ENCODE measurements at regions not wholly inside any gene's neighbourhood (a gene's known extent, or its start where the extent isn't known, plus 50 kb on each side); places are given as distances from the start of the nearest gene placed in this dataset.

DNA sequence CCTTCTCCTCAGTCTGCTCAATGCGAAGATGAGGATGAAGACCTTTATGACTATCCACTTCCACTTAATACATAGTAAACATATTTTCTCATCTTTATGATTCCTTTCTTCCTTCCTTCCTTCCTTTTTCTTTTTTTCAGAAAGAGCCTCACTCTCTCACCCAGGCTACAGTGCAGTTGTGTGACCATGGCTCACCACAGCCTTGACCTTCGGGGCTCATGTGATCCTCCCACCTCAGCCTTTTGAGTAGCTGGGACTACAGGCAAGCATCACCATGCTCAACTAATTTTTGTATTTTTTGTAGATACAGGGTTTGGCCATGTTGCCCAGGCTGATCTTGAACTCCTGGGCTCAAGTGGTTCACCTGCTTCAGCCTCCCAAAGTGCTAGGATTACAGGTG is 52.0 kb upstream of the RAP2B start:
- no peak overlapping the region for H3K4me3 ChIP-seq (ENCODE audit: low read depth in 2 of 2, low read length in 1 of 2)
- no peaks in the 10 kb centered on the region for H3K9me3 ChIP-seq
- no peaks in the 10 kb centered on the region for H3K36me3 ChIP-seq (replicated peaks in 1 of 2; ENCODE audit: control insufficient read depth in 1 of 2, insufficient read depth in 2 of 2, low read length in 1 of 2)
- H3K9ac ChIP-seq, result no peak overlapping the region
- no peak for DNase-seq
- no peaks in the 10 kb centered on the region for H3K27me3 ChIP-seq (ENCODE audit: insufficient read depth)
- H3K79me2 ChIP-seq (ENCODE audit: insufficient read depth), result no peaks in the 10 kb centered on the region
- 81% methylated on average over 2 of the region's 2 CpGs for WGBS (ENCODE audit: low lambda C conversion rate)
- H3F3A ChIP-seq (replicated peaks; ENCODE audit: insufficient read depth), result no peaks in the 10 kb centered on the region
- POLR2A ChIA-PET, result no interaction called here
- CTCF ChIA-PET, result no interaction called here
- no peak overlapping the region for H3K4me2 ChIP-seq
- no peaks in the 10 kb centered on the region for H3K9me2 ChIP-seq
- H3K4me1 ChIP-seq (ENCODE audit: control insufficient read depth in 1 of 2, insufficient read depth in 2 of 2, low read depth in 1 of 2, low read length in 1 of 2), result no peaks in the 10 kb centered on the region
- H4K20me1 ChIP-seq (ENCODE audit: insufficient read depth), result no peaks in the 10 kb centered on the region
- TF ChIP-seq SIN3A (IDR thresholded peaks at IDR 0.05; ENCODE audit: borderline replicate concordance, low read depth, low read length) (no peak), RXRA (IDR thresholded peaks at IDR 0.05; ENCODE audit: borderline replicate concordance, low read depth) (no peak), IRF3 (IDR thresholded peaks at IDR 0.05; ENCODE audit: low read depth, low read length) (no peak), CHD2 (IDR thresholded peaks at IDR 0.05; ENCODE audit: low read length, partially characterized antibody) (no peak), USF1 (IDR thresholded peaks at IDR 0.05; ENCODE audit: borderline replicate concordance, low read depth) (no peak), ELF1 (IDR thresholded peaks at IDR 0.05) (no peak), FOSL2 (IDR thresholded peaks at IDR 0.05; ENCODE audit: borderline replicate concordance, low read depth) (no peak), JUND (IDR thresholded peaks at IDR 0.05) (no peak), RCOR1 (IDR thresholded peaks at IDR 0.05; ENCODE audit: low read length) (no peak), GATA2 (CRISPR knock-in tag; IDR thresholded peaks at IDR 0.05) (no peak)
- TF ChIP-seq, protein P1, sequence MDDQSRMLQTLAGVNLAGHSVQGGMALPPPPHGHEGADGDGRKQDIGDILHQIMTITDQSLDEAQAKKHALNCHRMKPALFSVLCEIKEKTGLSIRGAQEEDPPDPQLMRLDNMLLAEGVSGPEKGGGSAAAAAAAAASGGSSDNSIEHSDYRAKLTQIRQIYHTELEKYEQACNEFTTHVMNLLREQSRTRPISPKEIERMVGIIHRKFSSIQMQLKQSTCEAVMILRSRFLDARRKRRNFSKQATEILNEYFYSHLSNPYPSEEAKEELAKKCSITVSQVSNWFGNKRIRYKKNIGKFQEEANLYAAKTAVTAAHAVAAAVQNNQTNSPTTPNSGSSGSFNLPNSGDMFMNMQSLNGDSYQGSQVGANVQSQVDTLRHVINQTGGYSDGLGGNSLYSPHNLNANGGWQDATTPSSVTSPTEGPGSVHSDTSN (IDR thresholded peaks at IDR 0.05), result no peak
- no peak overlapping the region for H3K27ac ChIP-seq (ENCODE audit: low read depth in 2 of 2, low read length in 1 of 2)
- no peak overlapping the region for H2AFZ ChIP-seq (ENCODE audit: low read depth)

GRCh38 chr3:153111016-153111415 is 51.0 kb upstream of the RAP2B start:
- H3K4me3 ChIP-seq (ENCODE audit: low read depth in 2 of 2, low read length in 1 of 2), result no peak overlapping the region
- H3K9ac ChIP-seq, result no peak overlapping the region
- no peak overlapping the region for H3K27ac ChIP-seq (ENCODE audit: low read depth in 2 of 2, low read length in 1 of 2)
- H3K9me2 ChIP-seq, result no peaks in the 10 kb centered on the region
- POLR2A ChIA-PET, result no interaction called here
- H3K36me3 ChIP-seq (replicated peaks in 1 of 2; ENCODE audit: control insufficient read depth in 1 of 2, insufficient read depth in 2 of 2, low read length in 1 of 2), result no peaks in the 10 kb centered on the region
- no peak overlapping the region for H3K4me2 ChIP-seq
- H2AFZ ChIP-seq (ENCODE audit: low read depth), result no peak overlapping the region
- no peaks in the 10 kb centered on the region for H3K79me2 ChIP-seq (ENCODE audit: insufficient read depth)
- TF ChIP-seq RAD21 (IDR thresholded peaks at IDR 0.05; ENCODE audit: low read length) (no peak), FOSL2 (IDR thresholded peaks at IDR 0.05; ENCODE audit: borderline replicate concordance, low read depth) (no peak), RXRA (IDR thresholded peaks at IDR 0.05; ENCODE audit: borderline replicate concordance, low read depth) (no peak), TCF12 (IDR thresholded peaks at IDR 0.05) (no peak), EZH2phosphoT487 (IDR thresholded peaks at IDR 0.05; ENCODE audit: borderline replicate concordance, low read depth) (no peak), CHD2 (IDR thresholded peaks at IDR 0.05; ENCODE audit: low read length, partially characterized antibody) (no peak), CTCF (IDR thresholded peaks at IDR 0.05) (no peak), SMC3 (IDR thresholded peaks at IDR 0.05; ENCODE audit: low read depth, low read length) (no peak)
- WGBS (ENCODE audit: low lambda C conversion rate), result 51% methylated on average over 3 of the region's 3 CpGs
- H3K4me1 ChIP-seq (ENCODE audit: control insufficient read depth in 1 of 2, insufficient read depth in 2 of 2, low read depth in 1 of 2, low read length in 1 of 2), result no peaks in the 10 kb centered on the region
- no peaks in the 10 kb centered on the region for H3F3A ChIP-seq (replicated peaks; ENCODE audit: insufficient read depth)
- H3K27me3 ChIP-seq (ENCODE audit: insufficient read depth), result no peaks in the 10 kb centered on the region
- H4K20me1 ChIP-seq (ENCODE audit: insufficient read depth), result no peaks in the 10 kb centered on the region
- no peaks in the 10 kb centered on the region for H3K9me3 ChIP-seq
- no peak for DNase-seq
- CTCF ChIA-PET, result no interaction called here

All from SK-N-SH (cell line).